Panc1 (cell line): ENCODE measurements at regions not wholly inside any gene's neighbourhood (a gene's known extent, or its start where the extent isn't known, plus 50 kb on each side); places are given as distances from the start of the nearest gene placed in this dataset.

Experiments
- POLR2AphosphoS5 ChIP-seq: IDR thresholded peaks from 2 replicates; pipeline ENCODE4 v1.6.1; 2012; ENCODE audit warnings: mild to moderate bottlenecking, low read depth, low read length, moderate library complexity
- TF ChIP-seq, protein P1 (sequence below): fragments of 450-650 bp; IDR thresholded peaks from 2 replicates; pipeline ENCODE4 v1.5.1; 2017; ENCODE audit warnings: mild to moderate bottlenecking

DNA sequence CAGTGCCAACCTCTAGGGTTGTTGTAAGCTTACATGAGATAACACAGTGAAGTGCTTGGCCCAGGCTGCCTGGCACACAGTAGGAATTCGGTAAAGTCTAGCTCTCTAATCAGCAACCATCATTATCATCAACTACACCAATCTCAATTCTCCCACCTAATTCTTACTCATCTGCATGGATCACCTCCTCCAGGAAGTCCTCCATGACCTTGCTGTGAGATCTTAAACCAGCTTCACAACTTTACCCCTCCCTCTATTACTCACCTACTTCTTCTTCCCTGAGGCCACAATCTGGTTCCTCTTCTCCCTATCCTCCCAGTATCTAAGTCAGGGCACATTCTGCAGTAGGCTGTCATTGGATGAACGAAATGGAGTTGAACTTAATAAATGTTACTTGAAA is 67.3 kb downstream of the GSC start:
- no peak for TF ChIP-seq POLR2AphosphoS5
- TF ChIP-seq, protein P1, sequence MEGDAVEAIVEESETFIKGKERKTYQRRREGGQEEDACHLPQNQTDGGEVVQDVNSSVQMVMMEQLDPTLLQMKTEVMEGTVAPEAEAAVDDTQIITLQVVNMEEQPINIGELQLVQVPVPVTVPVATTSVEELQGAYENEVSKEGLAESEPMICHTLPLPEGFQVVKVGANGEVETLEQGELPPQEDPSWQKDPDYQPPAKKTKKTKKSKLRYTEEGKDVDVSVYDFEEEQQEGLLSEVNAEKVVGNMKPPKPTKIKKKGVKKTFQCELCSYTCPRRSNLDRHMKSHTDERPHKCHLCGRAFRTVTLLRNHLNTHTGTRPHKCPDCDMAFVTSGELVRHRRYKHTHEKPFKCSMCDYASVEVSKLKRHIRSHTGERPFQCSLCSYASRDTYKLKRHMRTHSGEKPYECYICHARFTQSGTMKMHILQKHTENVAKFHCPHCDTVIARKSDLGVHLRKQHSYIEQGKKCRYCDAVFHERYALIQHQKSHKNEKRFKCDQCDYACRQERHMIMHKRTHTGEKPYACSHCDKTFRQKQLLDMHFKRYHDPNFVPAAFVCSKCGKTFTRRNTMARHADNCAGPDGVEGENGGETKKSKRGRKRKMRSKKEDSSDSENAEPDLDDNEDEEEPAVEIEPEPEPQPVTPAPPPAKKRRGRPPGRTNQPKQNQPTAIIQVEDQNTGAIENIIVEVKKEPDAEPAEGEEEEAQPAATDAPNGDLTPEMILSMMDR, result no peak
